Neural cell (in vitro differentiated cells): ENCODE measurements at regions not wholly inside any gene's neighbourhood (a gene's known extent, or its start where the extent isn't known, plus 50 kb on each side); places are given as distances from the start of the nearest gene placed in this dataset.

Source experiments
- CTCF ChIP-seq: fragments of 450-650 bp; IDR thresholded peaks from 2 replicates; pipeline ENCODE4 v1.5.1; 2014; ENCODE audit warnings: antibody characterized with exemption, mild to moderate bottlenecking, moderate library complexity; ENCODE audit not compliant: poor library complexity, severe bottlenecking
- EZH2 ChIP-seq: fragments of 200-600, 300-800 bp; shearing (Covaris generic), sonication (generic); IDR thresholded peaks from 2 replicates; pipeline ENCODE4 v1.6.1; 2014; ENCODE audit warnings: antibody characterized with exemption, low read length, borderline replicate concordance, mild to moderate bottlenecking; ENCODE audit not compliant: insufficient read depth, poor library complexity, severe bottlenecking
- POLR2AphosphoS5 ChIP-seq: IDR thresholded peaks from 2 replicates; pipeline ENCODE4 v1.6.1; 2012
- RAD21 ChIP-seq: fragments of 450-650 bp; conservative IDR thresholded peaks from 2 replicates; pipeline ENCODE4 v1.6.1; 2014; ENCODE audit warnings: antibody characterized with exemption, mild to moderate bottlenecking, moderate library complexity
- TAF1 ChIP-seq: IDR thresholded peaks from 2 replicates; pipeline ENCODE4 v1.6.1; 2012; ENCODE audit warnings: low read depth

- TF ChIP-seq CTCF (no peak), EZH2 (no peak), TAF1 (no peak), RAD21 (no peak), POLR2AphosphoS5 (no peak)
These were observed 79.2 kb upstream of the DDIT4L start for GRCh38 chr4:100269446-100269845.
